Colonic mucosa (tissue), 4 donors: ENCODE measurements at regions not wholly inside any gene's neighbourhood (a gene's known extent, or its start where the extent isn't known, plus 50 kb on each side); places are given as distances from the start of the nearest gene placed in this dataset.

Experiments used
- DNase-seq: peaks from one replicate; pipeline ENCODE4 v3.0.0-alpha.2; 2020
- H3K27ac ChIP-seq: fragments of 200-600 bp; one replicate; pipeline ENCODE4 v1.8.0; 2021
- H3K27me3 ChIP-seq: fragments of 200-600 bp; one replicate; pipeline ENCODE4 v1.8.0; 2021
- H3K36me3 ChIP-seq: fragments of 200-600 bp; one replicate; pipeline ENCODE4 v1.8.0; 2021
- H3K4me1 ChIP-seq: fragments of 200-600 bp; one replicate; pipeline ENCODE4 v1.8.0; 2021; ENCODE audit warnings: mild to moderate bottlenecking
- H3K4me3 ChIP-seq: fragments of 200-600 bp; one replicate; pipeline ENCODE4 v1.8.0; 2021
- H3K9ac ChIP-seq, 2 donors: one replicate each; pipeline ENCODE4 v1.7.0; 2013; ENCODE audit warnings: control low read depth in 2 of 2, low read depth in 2 of 2, low read length in 2 of 2
- H3K9me3 ChIP-seq: fragments of 200-600 bp; one replicate; pipeline ENCODE4 v1.8.0; 2021
- intact Hi-C: fragments of 100-400 bp; cut with DNase I; formaldehyde crosslinking; loops from one replicate; pipeline ENCODE4 v1.14.1; 2022
- TF ChIP-seq, protein P1 (sequence below): fragments of 200-600 bp; IDR thresholded peaks from one replicate; pipeline ENCODE4 v1.8.0; 2022; ENCODE audit warnings: antibody characterized with exemption, mild to moderate bottlenecking
- donor health status: healthy.
- donor health status: DM: no; HTN: no; CAD: no.
- donor health status: DM: no; HTN: no; CAD: no.

DNA sequence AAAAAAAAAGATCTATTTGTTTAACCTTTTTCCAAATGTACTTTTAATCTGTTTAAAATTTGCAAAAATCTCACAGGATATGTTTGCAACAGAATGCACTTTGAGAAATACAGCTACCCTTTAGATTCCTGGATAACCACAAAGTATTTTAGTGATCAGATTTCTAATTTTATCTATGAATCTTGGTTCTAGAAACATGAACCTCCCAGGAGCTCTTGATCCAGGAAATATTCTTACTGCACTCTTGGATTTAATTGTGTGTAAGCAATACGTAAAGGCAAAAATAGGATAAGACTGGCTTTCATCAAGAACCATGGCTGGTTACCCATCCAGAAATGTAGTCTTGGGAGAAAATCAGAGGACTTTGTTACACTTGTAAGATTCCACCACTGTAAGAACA is 1581.8 kb upstream of the WWC1 start:
- no peaks in the 10 kb centered on the region for H3K27me3 ChIP-seq
- H3K4me3 ChIP-seq: no peak overlapping the region
- H3K27ac ChIP-seq: no peak overlapping the region
- H3K9me3 ChIP-seq: no peaks in the 10 kb centered on the region
- H3K4me1 ChIP-seq: no peaks in the 10 kb centered on the region
- no peak for DNase-seq
- intact Hi-C loops: no loop called here
- H3K9ac ChIP-seq: no peak overlapping the region
- TF ChIP-seq, protein P1, sequence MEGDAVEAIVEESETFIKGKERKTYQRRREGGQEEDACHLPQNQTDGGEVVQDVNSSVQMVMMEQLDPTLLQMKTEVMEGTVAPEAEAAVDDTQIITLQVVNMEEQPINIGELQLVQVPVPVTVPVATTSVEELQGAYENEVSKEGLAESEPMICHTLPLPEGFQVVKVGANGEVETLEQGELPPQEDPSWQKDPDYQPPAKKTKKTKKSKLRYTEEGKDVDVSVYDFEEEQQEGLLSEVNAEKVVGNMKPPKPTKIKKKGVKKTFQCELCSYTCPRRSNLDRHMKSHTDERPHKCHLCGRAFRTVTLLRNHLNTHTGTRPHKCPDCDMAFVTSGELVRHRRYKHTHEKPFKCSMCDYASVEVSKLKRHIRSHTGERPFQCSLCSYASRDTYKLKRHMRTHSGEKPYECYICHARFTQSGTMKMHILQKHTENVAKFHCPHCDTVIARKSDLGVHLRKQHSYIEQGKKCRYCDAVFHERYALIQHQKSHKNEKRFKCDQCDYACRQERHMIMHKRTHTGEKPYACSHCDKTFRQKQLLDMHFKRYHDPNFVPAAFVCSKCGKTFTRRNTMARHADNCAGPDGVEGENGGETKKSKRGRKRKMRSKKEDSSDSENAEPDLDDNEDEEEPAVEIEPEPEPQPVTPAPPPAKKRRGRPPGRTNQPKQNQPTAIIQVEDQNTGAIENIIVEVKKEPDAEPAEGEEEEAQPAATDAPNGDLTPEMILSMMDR: no peak
- no peaks in the 10 kb centered on the region for H3K36me3 ChIP-seq

DNA sequence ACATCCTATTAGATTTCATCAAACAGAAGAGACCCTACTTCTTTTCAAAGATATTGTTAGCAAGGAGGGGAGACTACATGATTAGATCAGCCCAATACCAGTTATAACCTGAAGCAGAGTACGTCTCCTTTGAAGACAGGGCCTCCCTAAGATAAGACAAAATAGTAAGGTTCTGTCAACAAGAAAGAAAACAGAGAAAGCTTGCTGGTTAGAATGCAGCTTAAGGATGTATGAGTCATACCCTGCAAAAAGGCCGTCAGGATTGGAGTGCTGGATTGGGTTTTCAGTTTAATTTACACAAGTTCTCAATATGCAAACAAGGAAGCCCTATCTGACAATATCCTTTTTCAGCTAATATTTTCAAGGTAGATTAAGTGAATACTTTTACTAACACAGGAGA is 1581.2 kb upstream of the WWC1 start:
- H3K9me3 ChIP-seq: no peaks in the 10 kb centered on the region
- no peak overlapping the region for H3K9ac ChIP-seq
- no peak overlapping the region for H3K27ac ChIP-seq
- intact Hi-C loops: no loop called here
- no peaks in the 10 kb centered on the region for H3K4me1 ChIP-seq
- TF ChIP-seq, protein P1: no peak
- H3K36me3 ChIP-seq: no peaks in the 10 kb centered on the region
- H3K27me3 ChIP-seq: no peaks in the 10 kb centered on the region
- no peak for DNase-seq
- no peak overlapping the region for H3K4me3 ChIP-seq

DNA sequence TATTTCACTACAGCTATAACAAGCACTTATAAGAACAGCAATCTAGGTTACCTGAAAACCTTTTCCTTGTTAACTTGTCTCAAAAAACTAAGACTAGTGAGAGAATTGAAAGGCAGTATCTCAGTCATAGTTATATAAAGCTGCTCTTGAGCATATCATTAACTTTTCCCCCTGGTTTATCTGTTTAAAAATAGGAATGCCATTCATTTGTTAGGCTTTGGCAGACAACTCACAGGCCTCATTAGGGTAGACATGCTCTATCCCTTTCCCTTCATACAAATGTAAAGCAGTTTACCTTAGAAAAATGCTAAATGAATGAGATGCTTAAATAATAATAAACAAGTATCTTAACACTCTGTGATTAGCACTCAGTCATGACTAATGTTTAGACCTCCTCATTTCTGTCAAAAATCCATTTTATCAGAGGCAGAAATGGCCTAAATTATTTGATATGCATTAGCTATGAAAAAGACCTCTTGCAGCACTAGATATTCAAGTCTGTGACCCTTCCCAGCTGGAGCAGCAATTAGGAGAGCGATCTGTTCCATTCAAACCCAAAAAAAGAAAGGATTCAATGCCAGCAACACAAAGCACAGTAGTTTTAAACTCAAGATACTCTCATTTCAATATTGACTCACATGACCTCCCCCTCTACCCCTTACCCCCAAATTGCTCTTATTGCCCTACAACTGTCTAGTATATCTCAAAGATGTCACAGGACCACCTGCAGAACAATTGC is 1578.8 kb upstream of the WWC1 start:
- Histone ChIP-seq H3K4me3 (no peak overlapping the region), H3K4me1 (no peaks in the 10 kb centered on the region), H3K27ac (no peak overlapping the region), H3K27me3 (no peaks in the 10 kb centered on the region), H3K36me3 (no peaks in the 10 kb centered on the region), H3K9ac (no peak overlapping the region), H3K9me3 (no peaks in the 10 kb centered on the region)
- DNase-seq: no peak
- TF ChIP-seq, protein P1: no peak
- intact Hi-C loops: no loop called here

DNA sequence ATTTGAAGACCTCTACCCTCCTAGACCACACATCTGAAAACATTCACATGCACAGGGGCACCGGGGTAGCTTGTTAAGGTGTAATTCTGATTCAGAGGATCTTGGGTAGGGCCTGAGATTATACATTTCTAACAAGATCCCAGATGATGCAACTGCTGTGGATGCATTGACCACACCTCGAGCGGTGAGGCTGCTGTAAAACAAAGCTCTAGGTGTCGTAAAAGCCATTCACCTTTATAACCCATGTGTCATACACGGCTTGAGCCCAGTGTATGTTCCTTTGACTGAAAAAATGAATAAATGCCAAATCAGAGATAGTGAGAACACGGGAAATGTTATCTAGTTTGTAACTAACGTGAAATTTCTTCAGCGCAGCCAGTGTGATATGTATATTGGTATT is 1578.2 kb upstream of the WWC1 start:
- Histone ChIP-seq H3K9me3 (no peaks in the 10 kb centered on the region), H3K9ac (no peak overlapping the region), H3K27ac (no peak overlapping the region), H3K4me3 (no peak overlapping the region), H3K27me3 (no peaks in the 10 kb centered on the region), H3K4me1 (no peaks in the 10 kb centered on the region), H3K36me3 (no peaks in the 10 kb centered on the region)
- TF ChIP-seq, protein P1: no peak
- no peak for DNase-seq
- intact Hi-C loops: no loop called here

DNA sequence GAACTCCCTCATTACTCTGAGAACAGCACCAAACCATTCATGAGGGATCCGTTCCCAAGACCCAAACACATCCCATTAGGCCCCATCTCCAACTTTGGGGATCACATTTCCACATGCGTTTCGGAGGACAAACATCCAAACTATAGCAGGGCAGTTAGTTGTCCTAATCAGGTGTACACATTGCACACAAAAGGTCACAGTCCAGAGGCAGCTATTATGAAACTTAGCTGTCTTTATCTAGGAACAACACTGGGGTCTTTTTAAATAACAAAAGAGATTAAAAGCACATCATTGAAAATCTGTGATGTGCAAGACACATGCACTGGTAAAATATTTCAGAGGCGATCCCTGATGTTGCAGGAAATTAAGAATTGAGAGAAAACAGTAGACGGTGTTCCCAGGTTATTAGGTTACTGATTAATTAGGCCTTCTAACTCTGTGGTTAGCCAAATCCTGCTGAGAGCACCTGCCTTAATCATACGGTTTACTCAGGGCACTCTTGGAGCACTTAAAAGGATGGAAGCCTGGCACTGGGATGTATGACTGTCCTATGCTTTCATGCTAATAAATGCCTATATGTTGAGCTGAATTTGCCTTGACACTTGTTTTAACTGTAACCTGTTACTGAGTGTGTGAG is 1574.5 kb upstream of the WWC1 start:
- intact Hi-C loops: no loop called here
- H3K4me1 ChIP-seq: no peaks in the 10 kb centered on the region
- H3K9me3 ChIP-seq: no peaks in the 10 kb centered on the region
- TF ChIP-seq, protein P1: no peak
- H3K9ac ChIP-seq: no peak overlapping the region
- no peak for DNase-seq
- no peak overlapping the region for H3K4me3 ChIP-seq
- no peak overlapping the region for H3K27ac ChIP-seq
- no peaks in the 10 kb centered on the region for H3K27me3 ChIP-seq
- no peaks in the 10 kb centered on the region for H3K36me3 ChIP-seq
